Endodermal cell (in vitro differentiated cells): ENCODE measurements at regions not wholly inside any gene's neighbourhood (a gene's known extent, or its start where the extent isn't known, plus 50 kb on each side); places are given as distances from the start of the nearest gene placed in this dataset.

ENCODE experiments used
- DNase-seq: peaks from one replicate; pipeline ENCODE4 v3.0.0-alpha.2; 2017
- H3K27ac ChIP-seq: 2 replicates; pipeline ENCODE4 v1.5.1; 2013; ENCODE audit warnings: mild to moderate bottlenecking, low read depth, low read length, moderate library complexity
- H3K27me3 ChIP-seq: 2 replicates; pipeline ENCODE4 v1.6.1; 2013; ENCODE audit warnings: mild to moderate bottlenecking, low read length, moderate library complexity; ENCODE audit not compliant: insufficient read depth, control insufficient read depth, poor library complexity, severe bottlenecking
- H3K36me3 ChIP-seq: 2 replicates; pipeline ENCODE4 v1.7.0; 2013; ENCODE audit warnings: mild to moderate bottlenecking, low read length, moderate library complexity; ENCODE audit not compliant: control insufficient read depth, insufficient read depth
- H3K4me1 ChIP-seq: one replicate; pipeline ENCODE4 v1.7.0; 2013; ENCODE audit warnings: low read length; ENCODE audit not compliant: control insufficient read depth, insufficient read depth
- H3K4me3 ChIP-seq: 2 replicates; pipeline ENCODE4 v1.5.1; 2013; ENCODE audit warnings: mild to moderate bottlenecking, low read length, moderate library complexity
- H3K9ac ChIP-seq: 2 replicates; pipeline ENCODE4 v1.6.1; 2013; ENCODE audit warnings: mild to moderate bottlenecking, low read length, moderate library complexity; ENCODE audit not compliant: poor library complexity, severe bottlenecking; ENCODE audit errors: extremely low read depth
- H3K9me3 ChIP-seq: 2 replicates; pipeline ENCODE4 v1.6.1; 2013; ENCODE audit warnings: mild to moderate bottlenecking, low read length, moderate library complexity; ENCODE audit not compliant: control insufficient read depth
- H3K27ac Mint-ChIP-seq: 2 replicates; pipeline ENCODE4 v1.8.0; 2020; ENCODE audit warnings: mixed read lengths
- H3K27me3 Mint-ChIP-seq: 2 replicates; pipeline ENCODE4 v1.8.0; 2021; ENCODE audit warnings: mild to moderate bottlenecking, mixed read lengths; ENCODE audit not compliant: insufficient read depth
- H3K36me3 Mint-ChIP-seq: 2 replicates; pipeline ENCODE4 v1.8.0; 2020; ENCODE audit warnings: low read depth, mixed read lengths
- H3K4me1 Mint-ChIP-seq: 2 replicates; pipeline ENCODE4 v1.8.0; 2020; ENCODE audit warnings: mixed read lengths
- H3K4me3 Mint-ChIP-seq: 2 replicates; pipeline ENCODE4 v1.8.0; 2020; ENCODE audit warnings: mild to moderate bottlenecking, moderate library complexity, mixed read lengths
- H3K9me3 Mint-ChIP-seq: 2 replicates; pipeline ENCODE4 v1.8.0; 2020; ENCODE audit warnings: mild to moderate bottlenecking, mixed read lengths
- whole genome bisulfite sequencing, 2 experiments: methylation state at CpG; one replicate each; pipeline versions ENCODE4 v1.1.5 to v1.1.7; 2013; ENCODE audit warnings: missing lambda C conversion rate in 2 of 2, mixed read lengths in 1 of 2; ENCODE audit not compliant: insufficient coverage in 1 of 2, insufficient read length in 1 of 2; 5-methylcytosine and 5-hydroxymethylcytosine counted together
- TF ChIP-seq, protein P1 (sequence below): fragments of 200-600 bp; sonication (generic); conservative IDR thresholded peaks from 2 replicates; pipeline ENCODE4 v1.5.0; 2021; ENCODE audit warnings: antibody characterized with exemption, mild to moderate bottlenecking

DNA sequence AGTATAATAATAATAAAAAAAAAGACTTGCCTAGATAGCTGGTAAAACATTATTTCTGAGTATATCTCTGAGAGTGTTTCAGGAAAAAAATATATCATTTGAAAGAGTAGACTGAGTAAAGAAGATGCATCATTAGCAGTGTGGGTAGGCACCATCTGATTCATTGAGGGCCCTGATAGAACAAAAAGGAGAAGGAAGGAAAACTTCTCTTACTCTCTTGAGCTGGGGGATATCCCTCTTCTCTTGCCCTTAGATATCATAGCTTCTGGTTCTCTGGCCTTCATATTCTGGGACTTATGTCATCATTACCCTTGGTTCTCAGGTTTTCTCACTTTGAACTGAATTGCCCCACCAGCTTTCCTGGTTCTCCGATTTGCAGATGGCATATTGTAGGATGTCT, 177.6 kb upstream of the EDNRB start:
- TF ChIP-seq, protein P1, sequence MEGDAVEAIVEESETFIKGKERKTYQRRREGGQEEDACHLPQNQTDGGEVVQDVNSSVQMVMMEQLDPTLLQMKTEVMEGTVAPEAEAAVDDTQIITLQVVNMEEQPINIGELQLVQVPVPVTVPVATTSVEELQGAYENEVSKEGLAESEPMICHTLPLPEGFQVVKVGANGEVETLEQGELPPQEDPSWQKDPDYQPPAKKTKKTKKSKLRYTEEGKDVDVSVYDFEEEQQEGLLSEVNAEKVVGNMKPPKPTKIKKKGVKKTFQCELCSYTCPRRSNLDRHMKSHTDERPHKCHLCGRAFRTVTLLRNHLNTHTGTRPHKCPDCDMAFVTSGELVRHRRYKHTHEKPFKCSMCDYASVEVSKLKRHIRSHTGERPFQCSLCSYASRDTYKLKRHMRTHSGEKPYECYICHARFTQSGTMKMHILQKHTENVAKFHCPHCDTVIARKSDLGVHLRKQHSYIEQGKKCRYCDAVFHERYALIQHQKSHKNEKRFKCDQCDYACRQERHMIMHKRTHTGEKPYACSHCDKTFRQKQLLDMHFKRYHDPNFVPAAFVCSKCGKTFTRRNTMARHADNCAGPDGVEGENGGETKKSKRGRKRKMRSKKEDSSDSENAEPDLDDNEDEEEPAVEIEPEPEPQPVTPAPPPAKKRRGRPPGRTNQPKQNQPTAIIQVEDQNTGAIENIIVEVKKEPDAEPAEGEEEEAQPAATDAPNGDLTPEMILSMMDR = no peak
- Mint-ChIP-seq H3K4me3 (no peak overlapping the region), H3K36me3 (no peaks in the 10 kb centered on the region), H3K27ac (no peak overlapping the region), H3K27me3 (no peaks in the 10 kb centered on the region), H3K9me3 (no peaks in the 10 kb centered on the region), H3K4me1 (no peaks in the 10 kb centered on the region)
- Histone ChIP-seq H3K9ac (no peak overlapping the region), H3K27me3 (no peaks in the 10 kb centered on the region), H3K27ac (no peak overlapping the region), H3K9me3 (no peaks in the 10 kb centered on the region), H3K36me3 (no peaks in the 10 kb centered on the region), H3K4me3 (no peak overlapping the region), H3K4me1 (no peaks in the 10 kb centered on the region)
- WGBS, 2 experiments = 89 to 100% methylated on average over 1 of the region's 1 CpG
- no peak for DNase-seq

DNA sequence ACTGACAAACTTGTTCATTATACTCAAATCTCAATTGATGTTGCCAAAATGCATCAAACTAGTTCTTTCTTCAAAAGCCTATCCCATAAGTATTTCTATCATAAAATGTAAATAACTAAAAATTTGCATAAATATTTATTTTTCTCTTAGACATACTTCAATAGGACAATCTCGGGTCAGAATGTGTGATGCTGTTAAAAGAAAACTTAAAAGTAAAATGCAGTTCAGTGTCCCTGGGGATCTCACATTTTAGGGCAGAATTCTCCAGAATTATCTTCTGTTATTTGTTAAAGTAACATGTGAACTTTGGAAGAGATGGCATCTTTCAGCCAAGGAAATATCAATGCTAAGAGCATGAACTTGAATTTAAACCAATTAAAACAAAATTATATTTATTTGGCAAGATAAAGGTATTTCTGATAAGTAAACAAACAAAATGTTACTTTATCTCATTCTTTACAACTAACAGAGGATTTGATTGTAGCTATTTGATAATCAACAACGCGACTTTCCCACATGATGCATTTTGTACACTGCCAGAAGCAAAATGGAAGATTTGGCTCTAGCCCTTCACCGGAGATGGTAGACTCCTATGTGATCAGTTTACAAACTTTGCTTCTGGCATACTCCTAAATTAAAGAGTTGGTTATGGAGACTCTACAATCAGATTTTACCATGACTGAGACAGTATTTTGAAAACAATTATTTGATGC, 169.5 kb upstream of the EDNRB start:
- H3K27me3 ChIP-seq = no peaks in the 10 kb centered on the region
- H3K4me1 Mint-ChIP-seq = peaks cover 9% of the 10 kb centered on the region
- WGBS, 2 experiments = 92 to 100% methylated on average over 3 to 4 of the region's 4 CpGs

DNA sequence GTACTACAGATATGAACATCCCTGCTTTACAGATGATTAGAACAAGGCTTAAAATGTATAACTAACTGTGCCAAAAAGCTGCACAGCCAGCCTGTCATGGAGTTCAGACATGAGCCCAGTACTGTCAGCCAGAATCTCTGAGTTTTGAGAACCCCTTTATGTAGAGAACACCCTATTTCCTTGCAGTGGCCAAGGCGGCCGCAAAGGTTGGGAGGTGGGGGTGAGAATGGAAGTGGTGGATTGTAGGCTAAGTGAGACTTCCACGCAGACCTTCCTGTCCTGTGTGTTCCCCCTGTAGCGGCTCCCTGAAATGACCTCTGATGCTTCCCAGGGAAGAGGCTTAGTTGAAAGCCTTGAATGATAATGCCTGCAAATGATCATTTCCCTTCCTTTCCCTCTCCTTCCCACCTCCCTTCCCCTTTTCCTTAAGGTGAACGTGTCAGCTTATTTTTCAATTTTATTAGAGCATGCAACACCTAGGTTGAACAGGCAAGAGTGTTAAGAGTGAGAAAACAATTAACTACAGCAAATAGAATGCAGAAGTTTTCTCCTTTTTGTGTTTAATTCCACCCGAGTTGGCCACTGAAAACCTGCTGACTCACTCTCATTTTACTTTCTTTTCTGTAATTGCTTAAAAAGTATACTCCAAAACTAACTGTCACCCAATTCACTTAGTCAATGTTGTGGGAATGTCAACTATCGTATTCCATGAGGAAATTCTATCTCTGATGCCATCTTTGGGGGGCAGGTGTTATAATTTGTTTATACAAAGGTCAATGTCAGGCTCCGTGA, 167.0 kb upstream of the EDNRB start:
- Histone ChIP-seq H3K27ac (no peak overlapping the region), H3K9ac (no peak overlapping the region), H3K27me3 (no peaks in the 10 kb centered on the region), H3K36me3 (no peaks in the 10 kb centered on the region), H3K4me3 (no peak overlapping the region), H3K4me1 (no peaks in the 10 kb centered on the region), H3K9me3 (peaks cover 22% of the 10 kb centered on the region)
- Mint-ChIP-seq H3K27me3 (no peaks in the 10 kb centered on the region), H3K36me3 (no peaks in the 10 kb centered on the region), H3K4me3 (no peak overlapping the region), H3K4me1 (peaks cover 9% of the 10 kb centered on the region), H3K9me3 (peaks cover 20% of the 10 kb centered on the region), H3K27ac (peak overlapping the region; percentile 77)
- WGBS, 2 experiments = 70 to 83% methylated on average over 1 to 8 of the region's 8 CpGs
- TF ChIP-seq, protein P1 = no peak
- DNase-seq = no peak

More for the DNA sequence above, 169.5 kb upstream of the EDNRB start:
- TF ChIP-seq, protein P1 = no peak
- Histone ChIP-seq H3K27ac (no peak overlapping the region), H3K4me1 (no peaks in the 10 kb centered on the region), H3K4me3 (no peak overlapping the region), H3K9me3 (no peaks in the 10 kb centered on the region), H3K9ac (no peak overlapping the region), H3K36me3 (no peaks in the 10 kb centered on the region)
- no peak for DNase-seq
- no peaks in the 10 kb centered on the region for H3K36me3 Mint-ChIP-seq
- H3K27me3 Mint-ChIP-seq = no peaks in the 10 kb centered on the region
- H3K4me3 Mint-ChIP-seq = no peak overlapping the region
- H3K27ac Mint-ChIP-seq = no peak overlapping the region
- H3K9me3 Mint-ChIP-seq = no peaks in the 10 kb centered on the region
